HCT116 (cell line): ENCODE measurements at regions not wholly inside any gene's neighbourhood (a gene's known extent, or its start where the extent isn't known, plus 50 kb on each side); places are given as distances from the start of the nearest gene placed in this dataset.

Experiments
- ATAC-seq: fragments of 200-7000 bp; cut with Tn5 transposase; 2 replicates; pipeline ENCODE4 v1.9.1; 2020; ENCODE audit warnings: mild to moderate bottlenecking, moderate library complexity
- BruUV-seq: library from RNA; stranded (reverse); fragments of 400-500 nt; replicated peaks from 2 replicates; lab custom pipeline; 2021; lab: Mats Ljungman, UMichigan
- CTCF ChIA-PET: fragments of 300-600 bp; sonication (Branson Sonifier 250); formaldehyde crosslinking; loops from one replicate; lab custom pipeline; 2021; ENCODE audit warnings: antibody characterized with exemption; lab: Charles Lee
- POLR2A ChIA-PET: fragments of 300-600, 350-600 bp; sonication (Branson Sonifier 250); formaldehyde crosslinking; loops from one replicate; lab custom pipeline; 2021; ENCODE audit warnings: antibody characterized with exemption; lab: Charles Lee
- RAD21 ChIA-PET, 2 experiments: fragments of 300-600 bp; sonication (Branson Sonifier 250); formaldehyde crosslinking; loops; one replicate each; lab custom pipeline; 2023; ENCODE audit warnings: low total read pairs in 2 of 2; ENCODE audit not compliant: uncharacterized antibody in 2 of 2, unreplicated experiment in 2 of 2, low non-redundant PET in 1 of 2; lab: Charles Lee
- DNase-seq: peaks from one replicate; pipeline ENCODE4 v3.0.0-alpha.2; 2010; ENCODE audit warnings: low read depth, low spot score
- H2AFZ ChIP-seq: fragments of 200-600 bp; shearing (Covaris generic), sonication (generic); 2 replicates; pipeline ENCODE4 v1.6.1; 2017; ENCODE audit warnings: low read depth, mixed run types, mixed read lengths, antibody characterized with exemption, low read length; ENCODE audit not compliant: poor library complexity, severe bottlenecking
- H3K27ac ChIP-seq: 2 replicates; pipeline ENCODE4 v1.5.1; 2012; ENCODE audit warnings: low read depth, low read length
- H3K27me3 ChIP-seq: fragments of 200-600 bp; sonication (generic); 2 replicates; pipeline ENCODE4 v1.6.1; 2016; ENCODE audit warnings: mixed run types, low read length, mixed read lengths; ENCODE audit not compliant: insufficient read depth
- H3K36me3 ChIP-seq, 2 experiments: fragments of 200-500 bp in 1 of 2; fragments of 200-600 bp in 1 of 2; sonication (Bioruptor generic) in 1 of 2; sonication (generic) in 1 of 2; 2 replicates each; pipeline versions ENCODE4 v1.5.1 to v1.6.1; 2014 to 2016; ENCODE audit warnings: low read length in 2 of 2, inconsistent platforms in 1 of 2, mixed read lengths in 1 of 2, mixed run types in 1 of 2; ENCODE audit not compliant: insufficient read depth in 2 of 2, control insufficient read depth in 1 of 2
- H3K4me1 ChIP-seq, 2 experiments: fragments of 200-600 bp in 1 of 2; sonication (generic) in 1 of 2; 2 replicates each; pipeline versions ENCODE4 v1.5.1 to v1.6.1; 2012 to 2017; ENCODE audit warnings: low read length in 2 of 2, inconsistent platforms in 1 of 2, mild to moderate bottlenecking in 1 of 2, mixed read lengths in 1 of 2, mixed run types in 1 of 2, moderate library complexity in 1 of 2; ENCODE audit not compliant: insufficient read depth in 2 of 2, control insufficient read depth in 1 of 2
- H3K4me2 ChIP-seq: fragments of 200-600 bp; sonication (generic); 2 replicates; pipeline ENCODE4 v1.6.1; 2017; ENCODE audit warnings: mixed run types, low read length, mixed read lengths
- H3K4me3 ChIP-seq, 2 experiments: fragments of 200-600 bp in 1 of 2; sonication (generic) in 1 of 2; replicated peaks in 1 of 2; 2 replicates each; pipeline ENCODE4 v1.5.1; 2011 to 2016; ENCODE audit warnings: low read length in 2 of 2, control low read depth in 1 of 2, low read depth in 1 of 2, mild to moderate bottlenecking in 1 of 2, mixed read lengths in 1 of 2, mixed run types in 1 of 2
- H3K79me2 ChIP-seq: fragments of 200-600 bp; sonication (generic); 2 replicates; pipeline ENCODE4 v1.6.1; 2017; ENCODE audit warnings: mild to moderate bottlenecking, mixed run types, low read length, moderate library complexity, mixed read lengths; ENCODE audit not compliant: insufficient read depth
- H3K9ac ChIP-seq: fragments of 200-600 bp; sonication (generic); 2 replicates; pipeline ENCODE4 v1.6.1; 2016; ENCODE audit warnings: low read length, mixed read lengths
- H3K9me2 ChIP-seq: fragments of 200-600 bp; sonication (generic), shearing (Covaris generic); 2 replicates; pipeline ENCODE4 v1.6.1; 2017; ENCODE audit warnings: mixed run types, mild to moderate bottlenecking, moderate library complexity; ENCODE audit not compliant: insufficient read depth
- H3K9me3 ChIP-seq, 2 experiments: fragments of 200-500 bp in 1 of 2; fragments of 200-600 bp in 1 of 2; sonication (Bioruptor generic) in 1 of 2; sonication (generic) in 1 of 2; 2 replicates each; pipeline ENCODE4 v1.6.1; 2014 to 2017; ENCODE audit warnings: low read length in 2 of 2, mixed read lengths in 2 of 2, inconsistent platforms in 1 of 2, low read depth in 1 of 2, mild to moderate bottlenecking in 1 of 2, mixed run types in 1 of 2, moderate library complexity in 1 of 2; ENCODE audit not compliant: control insufficient read depth in 1 of 2, insufficient read depth in 1 of 2
- H4K20me1 ChIP-seq: fragments of 200-600 bp; sonication (generic), shearing (Covaris generic); 2 replicates; pipeline ENCODE4 v1.6.1; 2017; ENCODE audit warnings: mixed run types, mild to moderate bottlenecking, moderate library complexity; ENCODE audit not compliant: insufficient read depth
- ATF3 ChIP-seq: IDR thresholded peaks from 2 replicates; pipeline ENCODE4 v1.6.1; 2012
- CTCF ChIP-seq, 3 experiments: fragments of 200-600 bp in 1 of 3; sonication (generic) in 1 of 3; IDR thresholded peaks in 2 of 3; conservative IDR thresholded peaks in 1 of 3; 2 replicates each; pipeline ENCODE4 v1.5.1; 2012 to 2017; ENCODE audit warnings: low read depth in 2 of 3, low read length in 2 of 3, antibody characterized with exemption in 1 of 3, borderline replicate concordance in 1 of 3, control low read depth in 1 of 3, mild to moderate bottlenecking in 1 of 3, mixed read lengths in 1 of 3, mixed run types in 1 of 3, moderate library complexity in 1 of 3; ENCODE audit not compliant: insufficient read depth in 1 of 3
- EZH2 ChIP-seq: fragments of 200-600 bp; sonication (generic); IDR thresholded peaks from 2 replicates; pipeline ENCODE4 v1.6.1; 2017; ENCODE audit warnings: antibody characterized with exemption, mixed run types
- EZH2phosphoT487 ChIP-seq: fragments of 200-600 bp; IDR thresholded peaks from 2 replicates; pipeline ENCODE4 v1.6.1; 2018; ENCODE audit warnings: antibody characterized with exemption, borderline replicate concordance
- FOSL1 ChIP-seq: IDR thresholded peaks from 2 replicates; pipeline ENCODE4 v1.6.1; 2012; ENCODE audit warnings: low read depth
- JUND ChIP-seq: IDR thresholded peaks from 2 replicates; pipeline ENCODE4 v1.6.1; 2012
- MAX ChIP-seq: IDR thresholded peaks from 2 replicates; pipeline ENCODE4 v1.6.1; 2012
- POLR2A ChIP-seq: IDR thresholded peaks from 2 replicates; pipeline ENCODE4 v1.7.0; 2011; ENCODE audit warnings: borderline replicate concordance; ENCODE audit not compliant: insufficient read depth, insufficient read length; ENCODE audit errors: extremely low read depth
- POLR2AphosphoS5 ChIP-seq: IDR thresholded peaks from 2 replicates; pipeline ENCODE4 v1.6.1; 2011; ENCODE audit warnings: mild to moderate bottlenecking, low read depth, low read length, moderate library complexity
- RAD21 ChIP-seq: IDR thresholded peaks from 2 replicates; pipeline ENCODE4 v1.6.1; 2012; ENCODE audit warnings: low read depth, mild to moderate bottlenecking
- REST ChIP-seq: IDR thresholded peaks from 2 replicates; pipeline ENCODE4 v1.6.1; 2012; ENCODE audit warnings: low read depth
- SIN3A ChIP-seq: IDR thresholded peaks from 2 replicates; pipeline ENCODE4 v1.6.1; 2012; ENCODE audit warnings: low read depth
- SP1 ChIP-seq: IDR thresholded peaks from 2 replicates; pipeline ENCODE4 v1.6.1; 2012; ENCODE audit warnings: low read depth
- TCF7L2 ChIP-seq: IDR thresholded peaks from 2 replicates; pipeline ENCODE4 v1.7.0; 2011; ENCODE audit warnings: borderline replicate concordance, inconsistent platforms; ENCODE audit not compliant: insufficient read depth, insufficient read length; ENCODE audit errors: extremely low read depth
- YY1 ChIP-seq: IDR thresholded peaks from 2 replicates; pipeline ENCODE4 v1.6.1; 2011; ENCODE audit warnings: low read length, low read depth, moderate library complexity, mild to moderate bottlenecking; ENCODE audit not compliant: insufficient replicate concordance; ENCODE audit errors: extremely low read depth
- ZBTB33 ChIP-seq: IDR thresholded peaks from 2 replicates; pipeline ENCODE4 v1.6.1; 2011; ENCODE audit warnings: mild to moderate bottlenecking, low read length, moderate library complexity; ENCODE audit not compliant: insufficient replicate concordance; ENCODE audit errors: extremely low read depth
- ZFX ChIP-seq: fragments of 450-650 bp; IDR thresholded peaks from 2 replicates; pipeline ENCODE4 v1.6.1; 2017
- ZNF274 ChIP-seq: fragments of 200-500 bp; sonication (Bioruptor generic); IDR thresholded peaks from 2 replicates; pipeline ENCODE4 v1.6.1; 2014; ENCODE audit warnings: mild to moderate bottlenecking, low read depth, low read length, inconsistent platforms
- intact Hi-C: fragments of 100-400 bp; cut with micrococcal nuclease; formaldehyde crosslinking; loops from 2 replicates; pipeline ENCODE4 v1.10.0; 2022

- Histone ChIP-seq H3K9me3 (peaks cover 3 to 7% of the 10 kb centered on the region in 2 experiments; a peak in 2 of 4 replicates), H4K20me1 (no peaks in the 10 kb centered on the region), H3K9me2 (no peaks in the 10 kb centered on the region), H3K4me1 (no peaks in the 10 kb centered on the region), H3K4me3 (no peak overlapping the region), H3K27me3 (no peaks in the 10 kb centered on the region), H3K36me3 (no peaks in the 10 kb centered on the region), H3K27ac (no peak overlapping the region), H3K79me2 (no peaks in the 10 kb centered on the region), H2AFZ (no peak overlapping the region), H3K9ac (no peak overlapping the region), H3K4me2 (no peak overlapping the region)
- no TSS peak for BruUV-seq
- ChIA-PET RAD21 (no interaction called here), CTCF (no interaction called here), POLR2A (no interaction called here)
- no peak for ATAC-seq
- DNase-seq, result no peak
- intact Hi-C loops, result no loop called here
- TF ChIP-seq JUND (no peak), EZH2 (no peak), SP1 (no peak), MAX (no peak), ZNF274 (no peak), RAD21 (no peak), ATF3 (no peak), ZBTB33 (no peak), FOSL1 (no peak), POLR2A (no peak), CTCF (IDR thresholded peaks at IDR 0.05 in 2 of 3, conservative IDR thresholded peaks at IDR 0.05 in 1 of 3; ENCODE audit: borderline replicate concordance in 1 of 3, insufficient read depth in 1 of 3, low read depth in 2 of 3, low read length in 2 of 3) (no peak), SIN3A (no peak), EZH2phosphoT487 (no peak), REST (no peak), ZFX (no peak), TCF7L2 (no peak), POLR2AphosphoS5 (no peak), YY1 (no peak)
Observed at GRCh38 chr13:87093399-87093798, 577.8 kb upstream of the SLITRK5 start.
